GM18519 (cell line): ENCODE measurements at regions not wholly inside any gene's neighbourhood (a gene's known extent, or its start where the extent isn't known, plus 50 kb on each side); places are given as distances from the start of the nearest gene placed in this dataset.
"Not testable (repeated sequence)": the region's sequence is repeated elsewhere in the genome, so short reads cannot be mapped to it uniquely, and the experiment has no call there.

Experiments
- ATAC-seq: cut with Tn5 transposase; IDR thresholded peaks from one replicate; pipeline ENCODE4 v1.9.1; 2021; ENCODE audit warnings: mild to moderate bottlenecking, moderate library complexity; ENCODE audit not compliant: unreplicated experiment, low FRiP score

DNA sequence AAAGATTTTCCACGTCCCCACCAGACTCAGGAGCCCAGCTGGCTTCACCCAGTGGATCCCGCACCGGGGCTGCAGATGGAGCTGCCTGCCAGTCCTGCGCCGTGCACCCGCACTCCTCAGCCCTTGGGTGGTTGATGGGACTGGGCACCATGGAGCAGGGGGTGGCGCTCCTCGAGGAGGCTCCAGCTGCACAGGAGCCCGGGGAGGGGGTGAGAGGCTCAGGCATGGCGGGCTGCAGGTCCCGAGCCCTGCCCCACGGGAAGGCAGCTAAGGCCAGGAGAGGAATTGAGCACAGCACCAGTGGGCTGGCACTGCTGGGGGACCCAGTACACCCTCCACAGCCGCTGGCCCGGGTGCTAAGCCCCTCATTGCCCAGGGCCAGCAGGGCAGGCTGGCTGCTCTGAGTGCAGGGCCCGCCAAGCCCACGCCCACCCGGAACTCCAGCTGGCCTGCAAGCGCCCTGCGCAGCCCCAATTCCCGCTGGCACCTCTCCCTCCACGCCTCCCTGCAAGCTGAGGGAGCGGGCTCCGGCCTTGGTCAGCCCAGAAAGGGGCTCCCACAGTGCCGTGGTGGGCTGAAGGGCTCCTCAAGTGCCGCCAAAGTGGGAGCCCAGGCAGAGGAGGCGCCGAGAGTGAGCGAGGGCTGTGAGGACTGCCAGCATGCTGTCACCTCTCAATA lies 1800.9 kb downstream of the OLFM4 start:
- not testable (repeated sequence) for ATAC-seq

DNA sequence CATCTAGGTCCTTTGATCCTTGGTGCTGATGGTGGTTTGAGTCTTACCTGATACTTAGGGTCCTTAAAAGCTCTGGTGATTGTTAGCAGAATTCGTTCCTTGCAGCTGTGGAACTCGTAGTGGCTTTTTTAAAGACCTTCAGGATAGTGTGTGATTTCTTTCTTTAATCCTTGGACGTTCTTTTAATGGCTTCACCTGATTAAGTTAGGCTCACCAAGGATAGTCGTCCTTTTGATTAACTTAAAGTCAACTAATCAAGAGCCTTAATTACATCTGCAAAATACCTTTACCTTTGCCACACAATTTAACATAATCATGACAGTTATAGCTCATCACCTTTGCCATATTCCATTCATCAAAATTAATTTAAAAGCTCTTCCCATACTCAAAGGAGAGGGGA lies 1807.7 kb downstream of the OLFM4 start:
- ATAC-seq: no peak

DNA sequence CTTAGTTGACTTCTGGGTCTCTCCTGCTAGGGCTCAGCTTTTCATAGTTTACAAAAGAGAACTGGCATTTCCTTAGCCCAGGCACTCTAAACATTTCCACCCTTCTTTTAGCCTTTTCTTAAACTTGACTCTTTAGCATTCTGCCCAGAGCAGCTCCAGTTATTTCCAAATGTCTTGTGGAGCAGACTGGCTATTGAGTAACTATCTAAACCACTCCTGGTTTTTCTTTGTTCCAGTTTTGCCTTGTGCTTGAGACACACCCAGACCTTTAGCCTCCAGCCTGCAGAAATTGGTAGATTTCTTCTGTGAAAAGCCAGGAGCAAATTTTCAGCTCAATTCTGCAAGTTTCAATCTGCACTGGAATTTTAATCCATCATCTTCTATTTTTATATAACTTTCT lies 1813.1 kb downstream of the OLFM4 start:
- no peak for ATAC-seq

DNA sequence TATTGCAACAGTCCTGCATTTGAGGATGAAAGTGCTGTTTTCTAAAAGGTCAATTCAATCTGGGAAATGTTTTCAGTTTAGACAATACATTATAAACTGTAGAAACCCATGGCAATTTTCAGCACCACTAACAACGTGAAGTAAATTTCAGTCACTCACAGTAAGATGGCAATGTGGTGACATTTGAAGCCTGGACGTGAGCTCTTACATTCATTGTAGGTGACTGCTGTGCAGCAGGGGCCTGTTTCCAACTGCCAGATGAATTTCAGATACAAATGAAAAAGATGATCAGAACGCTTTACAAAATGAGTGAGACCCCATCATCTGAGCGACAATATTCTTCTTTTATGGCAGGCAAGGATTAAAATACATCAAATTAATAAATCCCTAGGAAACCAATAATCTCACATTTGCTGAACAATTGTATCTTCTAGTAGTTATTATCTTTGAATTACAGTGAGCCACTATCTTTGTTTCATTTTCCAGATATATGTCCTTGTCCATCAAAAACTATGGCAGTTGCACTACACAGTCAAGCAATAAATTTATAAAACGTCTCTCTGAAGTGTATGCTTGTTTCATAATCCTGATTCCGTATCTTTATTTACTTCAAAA lies 1816.8 kb downstream of the OLFM4 start:
- ATAC-seq: no peak

DNA sequence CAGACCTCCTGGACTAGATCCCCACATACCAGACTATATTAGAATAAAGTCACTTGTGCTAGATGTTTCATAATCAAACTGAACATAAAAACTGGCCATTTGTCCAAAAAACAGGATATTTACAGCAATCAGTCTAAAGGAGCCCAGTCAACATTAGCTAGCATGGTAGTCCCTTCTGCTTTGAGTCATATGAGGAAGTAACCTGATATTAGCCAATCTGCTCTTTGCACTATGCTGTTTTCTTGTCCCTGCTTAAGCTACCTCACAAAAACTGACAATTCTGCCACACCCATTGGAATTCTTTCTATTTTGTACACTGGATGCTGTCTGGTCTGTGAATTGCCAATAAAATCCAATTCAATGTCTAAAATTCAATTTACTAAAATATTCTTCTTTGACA lies 1824.2 kb downstream of the OLFM4 start:
- ATAC-seq: no peak

DNA sequence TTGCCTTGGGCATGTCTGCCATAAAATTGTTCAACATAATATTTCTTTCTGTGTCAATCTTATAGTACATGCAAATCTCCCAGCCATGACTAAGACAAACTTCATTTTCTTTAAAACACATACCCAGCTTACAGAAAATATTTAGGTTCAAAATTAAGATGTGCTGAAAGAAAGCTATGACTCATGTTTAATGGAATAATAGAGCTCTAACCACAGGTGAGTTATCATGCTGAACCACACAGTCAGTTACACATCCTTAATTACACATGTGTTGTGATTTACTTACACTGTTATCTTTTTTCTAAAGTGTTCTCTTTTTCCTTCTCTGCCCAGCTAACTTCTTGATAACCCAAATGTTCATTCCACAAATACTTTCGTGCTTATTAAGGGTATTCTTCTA lies 1831.2 kb downstream of the OLFM4 start:
- ATAC-seq: no peak

DNA sequence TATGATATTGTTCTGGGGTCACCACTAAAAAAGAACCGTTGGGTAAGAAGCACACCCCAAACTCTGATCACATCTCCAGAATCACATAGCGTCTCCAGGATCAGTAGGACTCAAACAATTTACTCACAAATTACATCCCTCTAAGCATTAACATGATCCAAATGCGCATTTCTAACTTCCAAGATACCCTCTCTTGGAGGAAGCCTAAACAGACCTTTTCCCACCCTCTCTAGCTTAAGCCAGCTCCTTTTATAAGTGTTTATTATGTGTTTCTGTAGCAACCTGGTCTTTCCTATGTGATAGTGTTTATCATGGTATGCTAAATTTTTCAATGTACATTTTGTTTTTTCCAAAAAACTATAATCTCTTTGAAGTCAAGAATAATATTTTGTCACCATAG lies 1846.5 kb downstream of the OLFM4 start:
- ATAC-seq: no peak

DNA sequence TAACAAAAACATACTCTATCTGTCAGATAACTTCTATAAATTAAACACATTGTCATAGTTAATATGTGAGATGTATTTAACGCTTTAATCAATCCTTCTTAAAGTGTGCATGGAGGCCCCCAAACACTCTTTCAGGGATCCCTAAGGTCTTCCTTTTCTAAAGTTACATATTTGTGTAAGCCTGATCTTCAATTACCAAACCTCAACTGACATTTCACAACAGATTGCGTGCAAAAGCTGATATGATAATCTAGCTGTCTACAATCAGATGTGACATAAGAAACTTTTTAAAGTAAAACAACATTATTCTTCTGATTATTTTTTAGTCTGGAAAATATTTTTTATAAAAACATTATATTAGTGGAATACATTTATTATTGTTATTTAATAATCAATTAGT lies 1850.4 kb downstream of the OLFM4 start:
- no peak for ATAC-seq

DNA sequence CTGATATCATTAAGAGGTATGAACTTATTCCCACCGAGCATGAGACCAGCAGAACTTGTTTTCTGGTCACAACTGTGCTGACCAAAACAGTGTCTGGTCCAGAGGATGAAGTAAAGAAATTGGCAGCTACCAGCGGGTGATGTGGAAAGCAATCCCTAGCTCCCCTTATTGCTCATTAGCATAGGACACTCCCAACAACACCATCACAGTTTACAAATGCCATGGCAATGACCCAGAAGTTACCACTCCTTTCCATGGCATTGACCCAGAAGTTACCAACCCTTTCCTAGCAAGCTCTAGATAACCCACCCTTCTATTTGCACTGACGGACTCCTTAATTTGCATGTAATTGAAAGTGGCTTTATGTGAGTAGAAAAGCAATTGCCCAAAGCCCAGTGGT lies 1856.1 kb downstream of the OLFM4 start:
- ATAC-seq: no peak

DNA sequence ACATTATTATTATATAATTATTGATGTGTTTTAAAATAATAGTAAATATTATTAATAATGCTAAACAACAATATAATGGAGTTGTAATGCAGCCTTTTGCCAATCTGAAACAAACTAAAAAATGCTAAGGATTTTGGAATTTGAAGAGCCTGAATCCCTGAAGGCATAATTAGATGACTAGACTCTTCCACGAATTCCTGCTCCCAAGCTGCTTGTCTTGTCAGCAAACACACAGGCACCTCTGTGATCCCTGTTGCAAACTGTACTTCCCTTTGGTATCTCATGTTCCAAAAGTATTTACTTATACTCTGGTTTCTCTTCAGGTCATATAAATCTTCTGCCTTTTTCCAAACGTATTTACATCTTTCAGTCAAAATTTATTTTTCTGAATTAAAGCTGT lies 1862.4 kb downstream of the OLFM4 start:
- ATAC-seq: no peak

DNA sequence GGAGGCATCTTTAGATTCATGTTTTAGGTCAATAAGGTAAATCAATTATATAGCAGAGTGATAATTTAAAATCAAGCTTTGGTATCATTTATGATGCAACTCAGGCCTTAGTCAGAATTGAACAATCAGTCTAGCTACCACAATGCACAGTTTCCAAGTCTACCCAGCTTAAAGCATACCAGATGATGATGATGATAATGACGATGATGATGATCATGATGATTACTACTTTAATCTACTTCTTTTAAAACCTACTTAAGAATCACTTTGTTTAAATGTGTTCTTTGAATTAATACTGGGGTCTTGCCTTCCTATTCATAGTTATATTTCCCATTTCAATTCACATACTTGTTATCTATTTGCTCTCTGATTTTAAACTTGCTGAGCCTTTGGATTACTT lies 1872.7 kb downstream of the OLFM4 start:
- no peak for ATAC-seq

DNA sequence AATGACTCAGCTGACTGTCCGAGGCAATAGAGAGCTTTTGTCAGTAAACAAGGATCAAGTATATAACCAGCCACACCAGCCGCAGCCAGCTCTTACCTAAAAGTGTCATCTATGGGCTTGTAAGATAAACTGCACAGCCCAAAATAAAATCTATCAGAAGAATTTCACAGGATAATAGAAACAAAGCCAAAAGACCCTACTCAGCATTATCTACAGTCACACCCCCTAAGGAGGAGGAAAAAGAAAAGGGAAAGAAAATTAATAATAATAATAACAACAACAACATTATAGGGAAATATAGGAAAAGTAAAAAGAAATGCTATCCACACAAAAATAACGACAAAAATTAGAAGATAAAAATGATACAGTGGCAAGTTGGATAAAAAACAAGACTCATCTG lies 1883.8 kb downstream of the OLFM4 start:
- no peak for ATAC-seq

DNA sequence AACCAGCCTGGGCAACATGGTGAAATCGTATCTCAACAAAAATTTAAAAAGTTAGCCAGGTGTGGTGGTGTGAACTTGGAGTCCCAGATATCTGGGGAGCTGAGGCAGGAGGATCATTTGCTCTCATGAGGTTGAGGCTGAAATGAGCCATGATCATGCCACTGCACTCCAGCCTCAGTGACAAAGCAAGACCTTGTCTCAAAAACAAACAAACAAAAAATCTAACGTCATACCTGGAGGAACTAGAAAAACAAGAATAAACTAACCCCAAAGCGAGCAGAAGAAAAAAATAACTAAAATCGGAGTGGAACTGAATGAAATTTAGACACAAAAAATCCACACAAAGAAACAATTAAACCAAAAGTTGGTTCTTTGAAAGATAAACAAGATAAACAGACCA lies 1885.1 kb downstream of the OLFM4 start:
- no peak for ATAC-seq

DNA sequence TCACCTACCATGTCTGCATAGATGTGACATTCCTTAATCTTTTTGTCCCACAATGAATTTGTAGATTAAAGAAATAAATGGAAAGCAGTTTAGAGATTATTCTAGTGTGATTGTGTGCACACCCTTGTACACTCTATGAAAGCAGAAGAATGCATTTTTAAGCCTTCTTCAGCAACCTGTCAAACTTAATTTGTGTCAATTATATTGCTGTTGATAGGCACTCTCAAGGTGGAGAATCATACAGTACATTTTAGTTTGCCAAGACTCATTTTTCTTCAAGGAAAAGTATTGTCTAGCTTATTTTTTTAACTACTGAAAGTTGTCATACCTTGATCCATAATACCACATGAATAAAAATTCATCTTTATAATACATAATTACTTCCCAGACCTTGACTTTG lies 1898.9 kb downstream of the OLFM4 start:
- no peak for ATAC-seq

DNA sequence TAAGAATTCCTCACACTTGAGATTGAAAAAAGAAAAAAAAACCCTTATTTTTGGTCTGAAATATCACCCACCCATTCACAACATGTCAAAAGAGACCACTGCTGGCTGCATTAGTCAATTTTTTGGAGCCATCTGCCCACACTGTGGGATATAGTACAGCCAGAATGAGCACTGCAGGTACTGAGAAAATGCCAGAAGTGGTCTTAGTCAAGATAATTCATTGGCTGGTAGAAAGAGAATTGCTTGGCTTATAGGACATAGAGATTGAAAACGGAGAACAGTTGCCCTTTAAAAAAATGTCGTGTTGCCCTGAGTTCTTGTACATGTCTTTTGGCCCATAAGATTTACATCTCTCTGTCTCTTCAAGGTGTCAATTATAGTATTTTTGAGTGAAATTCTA lies 1899.5 kb downstream of the OLFM4 start:
- ATAC-seq: no peak

DNA sequence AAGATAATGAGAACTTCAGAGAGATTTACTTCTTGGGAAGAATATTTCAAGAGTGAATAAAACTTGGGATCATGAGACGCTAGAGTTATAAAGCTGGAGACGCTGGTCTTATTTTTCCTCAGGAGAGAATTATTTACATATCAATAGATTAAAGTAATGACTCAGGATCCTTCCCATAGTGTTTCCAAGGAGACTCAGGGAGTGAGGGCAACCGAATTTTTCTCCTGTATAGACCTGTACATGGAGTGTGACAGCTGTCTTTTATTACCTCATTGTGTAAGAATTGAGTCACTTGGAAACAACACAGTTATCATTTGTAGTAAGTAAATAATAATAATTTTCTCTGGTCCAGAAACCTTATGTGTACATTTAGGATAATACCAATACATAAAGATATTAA lies 1905.5 kb downstream of the OLFM4 start:
- no peak for ATAC-seq

DNA sequence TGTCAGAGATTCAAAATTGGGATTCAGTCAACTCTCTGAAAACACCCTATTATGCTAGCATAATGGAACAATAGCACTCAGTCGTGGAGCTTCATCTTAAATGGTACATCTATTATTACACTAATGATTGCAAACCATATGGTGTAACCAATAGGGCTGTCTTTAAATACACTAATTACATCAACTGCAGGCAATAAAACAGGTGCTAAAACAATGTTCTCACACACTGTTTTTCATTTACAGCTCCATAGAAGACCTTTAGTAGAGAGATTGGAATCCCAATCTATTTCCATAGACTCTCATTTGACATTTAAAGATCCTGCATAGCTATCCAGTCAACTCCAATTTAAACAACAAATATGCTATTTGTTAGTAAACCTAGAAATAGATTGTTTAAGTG lies 1917.4 kb downstream of the OLFM4 start:
- no peak for ATAC-seq

DNA sequence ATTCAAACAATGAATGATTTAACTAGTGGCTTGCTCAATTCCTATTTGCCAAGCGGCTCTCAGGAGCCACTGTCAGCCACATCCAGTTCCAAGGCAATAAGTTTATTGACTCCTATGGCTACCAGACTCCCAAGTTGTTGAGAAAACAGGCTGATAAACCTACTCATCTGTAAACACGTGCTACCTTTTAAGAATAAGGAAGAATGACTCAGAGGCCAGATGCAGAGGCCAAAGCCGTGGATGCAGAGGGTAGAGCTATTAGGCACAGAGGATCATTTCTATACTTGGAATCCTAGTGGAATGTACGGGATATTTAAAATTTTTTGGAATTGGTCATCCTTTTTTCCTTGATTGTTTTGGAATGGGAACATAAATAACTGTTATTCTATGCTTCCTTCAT lies 1921.1 kb downstream of the OLFM4 start:
- no peak for ATAC-seq

DNA sequence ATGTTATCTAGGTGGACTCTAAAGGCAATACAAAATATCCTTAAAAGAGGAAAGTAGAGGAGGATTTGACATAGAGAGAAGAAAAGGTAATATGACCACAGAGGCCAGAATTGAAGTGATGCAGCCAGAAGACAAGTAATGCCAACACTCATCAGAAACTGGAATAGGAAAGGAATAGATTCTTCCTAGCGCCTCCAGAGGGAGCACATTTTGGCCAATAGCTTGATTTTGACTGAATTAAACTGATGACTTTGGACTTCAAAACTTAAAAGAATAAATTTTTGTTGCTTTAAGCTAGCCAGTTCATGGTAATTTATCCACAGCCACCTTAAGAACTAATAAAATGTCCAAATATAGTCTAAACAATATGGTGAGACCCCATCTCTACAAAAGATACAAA lies 1921.9 kb downstream of the OLFM4 start:
- no peak for ATAC-seq

DNA sequence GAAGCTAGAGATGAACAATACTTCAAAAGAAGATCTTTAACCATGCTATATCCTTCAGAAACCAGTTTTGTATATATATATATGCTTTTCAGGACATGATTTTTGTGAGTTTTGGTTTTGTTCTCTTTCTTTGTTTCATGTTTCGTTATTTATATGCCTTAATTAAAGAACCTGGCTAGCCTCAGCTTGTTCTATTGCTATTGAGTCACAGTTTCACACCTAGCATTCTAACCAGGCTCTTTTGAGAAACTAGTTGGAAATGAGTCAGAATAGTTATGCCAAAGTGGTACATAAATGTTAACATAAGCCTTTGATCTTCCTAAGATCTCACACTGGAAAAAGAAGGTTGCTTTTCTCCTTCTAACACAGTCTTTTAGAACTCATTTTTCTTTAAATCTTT lies 1925.2 kb downstream of the OLFM4 start:
- ATAC-seq: no peak

DNA sequence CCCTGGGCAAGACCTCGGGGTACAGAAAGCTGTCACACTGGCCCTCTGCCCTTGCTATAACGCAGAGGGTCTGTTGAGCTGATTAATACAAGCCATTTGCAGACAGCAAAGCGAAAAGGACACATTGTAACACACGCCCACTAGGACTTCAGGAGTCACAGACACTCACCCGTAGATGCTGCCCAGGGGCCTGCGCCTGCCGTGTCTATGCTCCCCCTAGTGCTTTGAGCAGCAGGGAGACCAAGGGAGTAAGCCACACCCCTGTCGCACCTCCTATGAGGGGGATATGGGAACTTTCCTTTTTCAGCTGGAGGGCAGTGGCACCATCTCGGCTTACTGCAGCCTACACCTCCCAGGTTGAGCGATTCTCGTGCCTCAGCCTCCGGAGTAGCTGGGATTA lies 1930.2 kb downstream of the OLFM4 start:
- no peak for ATAC-seq

DNA sequence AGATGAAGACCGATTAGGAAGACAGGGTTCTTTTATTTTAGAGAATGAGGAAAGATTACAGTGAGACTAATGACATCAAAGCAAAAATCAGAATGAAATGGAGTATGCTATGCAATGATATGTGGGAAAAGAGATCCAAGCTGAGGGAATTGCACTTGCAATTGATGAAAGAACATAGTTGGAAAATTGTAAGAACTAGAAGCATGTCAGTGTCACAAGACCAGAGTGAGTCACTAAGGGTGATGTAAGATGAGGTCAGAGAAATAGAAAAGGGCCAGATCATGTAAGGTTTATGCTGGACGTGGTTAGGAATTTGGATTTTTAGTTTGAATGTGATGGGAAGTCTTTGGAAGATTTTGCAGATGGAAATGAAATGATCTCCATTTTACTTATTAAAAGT lies 1937.3 kb downstream of the OLFM4 start:
- ATAC-seq: no peak

DNA sequence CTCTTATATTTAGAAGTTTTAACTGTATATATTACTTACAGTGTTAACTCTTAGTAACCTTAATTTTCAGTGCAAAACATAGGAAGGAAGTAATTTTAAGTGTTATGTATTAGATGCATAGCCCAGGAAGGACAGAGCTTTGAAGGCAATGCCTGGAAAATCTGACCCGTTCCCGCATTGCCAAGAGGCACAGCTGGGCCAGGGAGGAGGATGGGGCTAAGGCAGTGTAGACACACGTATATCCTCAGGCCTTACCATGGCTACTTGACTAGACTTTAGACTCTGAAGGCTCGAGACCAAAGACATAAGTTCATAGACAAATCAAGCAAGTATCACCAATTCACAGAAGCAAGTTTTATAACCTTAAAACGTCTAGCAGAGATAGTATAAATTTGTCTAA lies 1944.2 kb downstream of the OLFM4 start:
- no peak for ATAC-seq
